LNCaP clone FGC (cell line): ENCODE measurements at regions not wholly inside any gene's neighbourhood (a gene's known extent, or its start where the extent isn't known, plus 50 kb on each side); places are given as distances from the start of the nearest gene placed in this dataset.
"Not testable (repeated sequence)": the region's sequence is repeated elsewhere in the genome, so short reads cannot be mapped to it uniquely, and the experiment has no call there.

Experiments
- DNase-seq: peaks from one replicate; pipeline ENCODE4 v3.0.0-alpha.2; 2011; ENCODE audit warnings: low read depth
- H3K4me3 ChIP-seq: 2 replicates; pipeline ENCODE4 v1.5.1; 2011; ENCODE audit warnings: mild to moderate bottlenecking, low read depth, low read length, control low read depth
- TF ChIP-seq, protein P1 (sequence below): IDR thresholded peaks from 2 replicates; pipeline ENCODE4 v1.5.1; 2012; ENCODE audit warnings: mild to moderate bottlenecking; ENCODE audit not compliant: control insufficient read depth, insufficient read depth; ENCODE audit errors: extremely low read depth

DNA sequence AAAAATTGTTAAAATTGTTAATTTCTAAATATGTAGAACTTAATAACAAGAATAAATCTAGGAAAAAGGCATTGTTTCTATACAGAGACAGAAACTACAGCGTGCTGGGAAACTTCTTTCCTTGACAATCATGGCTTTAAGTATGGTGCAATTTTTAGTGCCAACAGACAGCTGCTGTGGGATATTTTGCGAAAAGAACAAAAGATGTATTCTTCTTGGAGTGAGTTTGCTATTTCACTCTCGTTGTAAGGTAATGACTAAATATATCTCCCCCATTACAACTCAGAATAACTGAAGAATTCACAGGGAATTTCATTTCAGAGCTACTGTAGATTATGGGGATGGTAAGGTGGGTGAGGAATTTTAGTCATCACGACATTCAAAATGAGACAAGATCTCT is 2055.0 kb upstream of the ACO1 start:
- TF ChIP-seq, protein P1, sequence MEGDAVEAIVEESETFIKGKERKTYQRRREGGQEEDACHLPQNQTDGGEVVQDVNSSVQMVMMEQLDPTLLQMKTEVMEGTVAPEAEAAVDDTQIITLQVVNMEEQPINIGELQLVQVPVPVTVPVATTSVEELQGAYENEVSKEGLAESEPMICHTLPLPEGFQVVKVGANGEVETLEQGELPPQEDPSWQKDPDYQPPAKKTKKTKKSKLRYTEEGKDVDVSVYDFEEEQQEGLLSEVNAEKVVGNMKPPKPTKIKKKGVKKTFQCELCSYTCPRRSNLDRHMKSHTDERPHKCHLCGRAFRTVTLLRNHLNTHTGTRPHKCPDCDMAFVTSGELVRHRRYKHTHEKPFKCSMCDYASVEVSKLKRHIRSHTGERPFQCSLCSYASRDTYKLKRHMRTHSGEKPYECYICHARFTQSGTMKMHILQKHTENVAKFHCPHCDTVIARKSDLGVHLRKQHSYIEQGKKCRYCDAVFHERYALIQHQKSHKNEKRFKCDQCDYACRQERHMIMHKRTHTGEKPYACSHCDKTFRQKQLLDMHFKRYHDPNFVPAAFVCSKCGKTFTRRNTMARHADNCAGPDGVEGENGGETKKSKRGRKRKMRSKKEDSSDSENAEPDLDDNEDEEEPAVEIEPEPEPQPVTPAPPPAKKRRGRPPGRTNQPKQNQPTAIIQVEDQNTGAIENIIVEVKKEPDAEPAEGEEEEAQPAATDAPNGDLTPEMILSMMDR, result no peak
- DNase-seq, result no peak
- H3K4me3 ChIP-seq, result no peak overlapping the region

DNA sequence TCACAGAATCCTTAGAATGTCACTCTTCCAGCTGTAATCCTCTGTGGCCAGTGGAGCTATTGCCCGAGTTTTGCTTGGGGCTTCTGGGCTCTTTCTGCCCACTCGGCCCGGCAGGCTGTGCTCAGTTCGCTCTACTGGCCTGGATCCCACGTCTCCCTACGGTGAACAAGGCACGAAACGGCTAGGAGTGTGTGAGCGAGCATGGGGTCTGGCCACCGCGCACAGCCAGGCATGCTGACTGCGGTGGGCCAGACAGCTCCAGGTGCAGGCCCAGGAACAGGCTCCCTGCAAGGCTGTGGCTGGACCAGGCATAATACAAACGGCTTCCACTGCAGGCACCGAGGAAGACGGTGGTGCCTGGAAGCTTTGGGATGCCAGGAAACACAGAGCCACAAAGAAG is 2035.5 kb upstream of the ACO1 start:
- no peak overlapping the region for H3K4me3 ChIP-seq
- TF ChIP-seq, protein P1, result no peak
- no peak for DNase-seq

DNA sequence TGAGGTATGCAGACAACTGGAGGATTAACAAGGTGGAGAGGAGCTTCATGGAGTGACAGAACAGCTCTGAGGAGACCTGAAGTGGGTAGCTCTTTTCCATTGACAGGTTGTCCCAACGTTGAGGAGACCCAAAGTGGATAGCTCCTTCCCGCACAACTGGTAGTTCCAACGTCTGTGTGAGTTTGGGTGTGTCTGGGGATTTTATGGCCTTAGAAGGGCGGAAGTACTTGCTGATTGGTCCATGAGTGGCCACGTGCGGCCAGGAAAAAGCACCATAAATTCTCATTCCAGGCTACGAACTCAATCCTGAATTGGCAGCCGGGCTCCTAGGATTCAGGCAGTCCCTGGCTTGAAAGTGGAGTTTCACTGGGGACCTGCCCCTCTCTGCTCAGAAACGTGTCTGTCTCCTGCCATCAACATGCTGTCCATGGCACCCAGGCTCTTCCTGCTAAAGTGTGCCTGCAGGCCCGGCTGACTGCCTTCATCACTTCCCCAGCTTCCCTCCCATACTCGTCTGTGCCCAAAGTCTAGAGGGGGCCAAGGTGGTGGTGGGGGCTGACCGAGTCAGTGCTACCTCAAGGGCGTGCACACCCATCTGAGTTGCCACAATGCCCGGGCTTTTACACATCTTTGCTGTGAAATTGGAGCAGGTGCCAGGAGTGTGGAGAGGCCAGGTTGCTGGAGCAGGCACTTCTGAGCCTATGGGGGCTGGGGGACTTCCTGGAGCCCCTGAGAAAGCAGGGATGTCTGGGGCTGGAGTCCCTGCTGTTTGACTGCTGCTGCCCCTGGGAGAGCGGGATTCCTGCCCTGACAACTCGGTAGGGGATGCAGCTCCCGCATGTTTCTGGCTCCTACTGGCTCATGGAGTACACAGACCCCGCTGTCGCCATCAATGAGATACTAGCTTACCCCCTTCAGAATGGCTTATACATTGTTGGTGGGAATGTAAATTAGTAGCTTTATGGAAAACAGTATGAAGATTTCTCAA is 2034.6 kb upstream of the ACO1 start:
- TF ChIP-seq, protein P1, result no peak
- no peak overlapping the region for H3K4me3 ChIP-seq
- no peak for DNase-seq

DNA sequence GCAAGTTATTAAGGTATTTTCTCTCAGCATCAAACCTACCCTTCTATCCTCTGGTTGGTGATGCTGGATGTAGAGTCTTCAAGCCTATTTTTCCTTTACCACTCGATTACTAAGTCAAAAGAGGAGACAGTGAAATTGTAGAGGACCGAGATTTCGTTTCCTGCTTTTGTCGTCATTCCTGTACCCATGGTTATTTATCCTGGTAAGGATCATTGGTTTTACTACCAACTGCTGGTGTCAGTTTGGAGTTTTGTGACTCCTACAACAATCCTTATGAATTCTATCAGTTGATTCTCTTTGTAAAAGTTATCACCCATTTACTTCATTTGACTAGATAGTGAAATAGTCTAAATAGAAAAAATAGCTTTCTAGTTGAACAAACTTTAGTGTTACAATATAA is 2028.2 kb upstream of the ACO1 start:
- TF ChIP-seq, protein P1, result no peak
- H3K4me3 ChIP-seq, result no peak overlapping the region
- no peak for DNase-seq

DNA sequence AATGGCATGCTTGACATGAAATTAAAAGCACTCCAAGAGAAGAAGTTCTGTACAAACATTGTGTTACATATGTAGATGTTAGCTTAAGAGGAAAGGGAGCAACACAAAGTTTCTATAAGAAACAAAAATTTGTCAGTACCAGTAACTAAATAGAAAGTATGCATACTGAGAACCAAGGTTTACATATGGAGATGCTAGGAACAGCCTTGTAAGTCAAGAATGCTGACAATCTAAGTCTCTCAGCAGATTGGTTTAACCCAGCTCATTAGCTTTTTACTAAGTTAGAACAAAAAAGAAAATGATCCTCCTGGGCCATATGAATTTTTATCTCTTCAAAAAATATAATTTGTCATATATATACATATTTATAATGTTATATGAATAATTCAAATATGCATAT is 2022.1 kb upstream of the ACO1 start:
- TF ChIP-seq, protein P1, result no peak
- no peak for DNase-seq
- H3K4me3 ChIP-seq, result no peak overlapping the region

DNA sequence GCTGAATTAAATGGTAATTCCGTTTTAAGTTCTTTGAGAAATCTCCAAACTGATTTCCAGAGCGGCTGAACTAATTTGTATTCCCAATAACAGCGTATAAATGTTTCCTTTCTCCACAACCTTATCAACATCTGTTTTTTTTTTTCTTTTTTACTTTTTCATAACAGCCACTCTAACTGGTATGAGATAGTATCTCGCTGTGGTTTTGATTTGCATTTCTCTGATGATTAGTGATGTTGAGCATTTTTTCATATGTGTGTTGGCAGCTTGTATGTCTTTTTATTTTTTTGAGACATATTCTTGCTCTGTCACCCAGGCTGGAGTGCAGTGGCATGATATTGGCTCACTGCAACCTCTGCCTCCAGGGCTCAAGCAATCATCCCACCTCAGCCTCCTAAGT is 2018.3 kb upstream of the ACO1 start:
- not testable (repeated sequence) for DNase-seq, H3K4me3 ChIP-seq

DNA sequence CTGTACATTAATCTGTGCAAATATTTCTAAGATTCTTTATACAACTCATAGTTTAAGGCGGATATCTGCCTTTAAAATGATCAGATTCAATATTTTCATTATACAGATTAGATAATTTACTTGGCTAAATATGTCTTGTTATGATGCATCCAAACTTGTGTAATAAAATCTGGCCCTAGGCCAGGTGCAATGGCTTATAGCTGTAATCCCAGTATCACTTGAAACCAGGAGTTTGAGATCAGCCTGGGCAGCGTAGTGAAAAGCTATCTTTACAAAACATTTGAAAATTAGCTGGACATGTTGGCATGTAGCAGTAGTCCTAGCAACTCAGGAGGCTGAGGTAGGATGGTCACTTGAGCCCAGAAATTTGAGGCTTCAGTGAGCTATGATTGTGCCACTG is 2002.2 kb upstream of the ACO1 start:
- no peak for DNase-seq
- no peak overlapping the region for H3K4me3 ChIP-seq
- TF ChIP-seq, protein P1, result no peak
